ENCODE measurements at regions not wholly inside any gene's neighbourhood (a gene's known extent, or its start where the extent isn't known, plus 50 kb on each side); places are given as distances from the start of the nearest gene placed in this dataset.

GRCh38 chr5:109281136-109281690 is 128.6 kb downstream of the PJA2 start:
- TF ChIP-seq CEBPB (IDR thresholded peaks at IDR 0.05), result no peak
- peak; percentile 78 for TF ChIP-seq NFIC (IDR thresholded peaks at IDR 0.05)

GRCh38 chr5:109278141-109278540 is 131.6 kb downstream of the PJA2 start:
- TF ChIP-seq FOXM1 (IDR thresholded peaks at IDR 0.05; ENCODE audit: borderline replicate concordance, low read depth) (no peak), EGR1 (IDR thresholded peaks at IDR 0.05) (no peak), USF1 (IDR thresholded peaks at IDR 0.05) (no peak)

GRCh38 chr5:109275919-109276318 is 133.9 kb downstream of the PJA2 start:
- TF ChIP-seq MAX (IDR thresholded peaks at IDR 0.05), result no peak
- TF ChIP-seq YY1 (IDR thresholded peaks at IDR 0.05; ENCODE audit: low read depth), result no peak
- no peak for TF ChIP-seq EGR1 (IDR thresholded peaks at IDR 0.05)
- TF ChIP-seq RAD21 (IDR thresholded peaks at IDR 0.05; ENCODE audit: low read depth), result no peak
- TF ChIP-seq NFIC (IDR thresholded peaks at IDR 0.05), result no peak
- TF ChIP-seq TCF12 (IDR thresholded peaks at IDR 0.05; ENCODE audit: low read depth), result no peak
- no peak for TF ChIP-seq TEAD4 (IDR thresholded peaks at IDR 0.05)
- TF ChIP-seq FOXM1 (IDR thresholded peaks at IDR 0.05; ENCODE audit: borderline replicate concordance, low read depth), result no peak
- no peak for TF ChIP-seq USF1 (IDR thresholded peaks at IDR 0.05)
- no peak for TF ChIP-seq CREB1 (IDR thresholded peaks at IDR 0.05; ENCODE audit: low read depth)
- TF ChIP-seq REST (IDR thresholded peaks at IDR 0.05; ENCODE audit: low read depth), result no peak
- TF ChIP-seq ZBTB7A (IDR thresholded peaks at IDR 0.05; ENCODE audit: low read depth), result no peak
- TF ChIP-seq EP300 (IDR thresholded peaks at IDR 0.05; ENCODE audit: borderline replicate concordance), result no peak
- TF ChIP-seq CEBPB (IDR thresholded peaks at IDR 0.05), result no peak
- TF ChIP-seq TAF1 (IDR thresholded peaks at IDR 0.05; ENCODE audit: low read depth), result no peak

GRCh38 chr5:109273594-109273993 is 136.2 kb downstream of the PJA2 start:
- TF ChIP-seq NFIC (IDR thresholded peaks at IDR 0.05) (no peak), TCF12 (IDR thresholded peaks at IDR 0.05; ENCODE audit: low read depth) (no peak), YY1 (IDR thresholded peaks at IDR 0.05; ENCODE audit: low read depth) (no peak), USF1 (IDR thresholded peaks at IDR 0.05) (no peak), CREB1 (IDR thresholded peaks at IDR 0.05; ENCODE audit: low read depth) (no peak), EP300 (IDR thresholded peaks at IDR 0.05; ENCODE audit: borderline replicate concordance) (no peak), REST (IDR thresholded peaks at IDR 0.05; ENCODE audit: low read depth) (no peak)

- TF ChIP-seq MAX (IDR thresholded peaks at IDR 0.05), result no peak
- no peak for TF ChIP-seq EP300 (IDR thresholded peaks at IDR 0.05; ENCODE audit: borderline replicate concordance)
- TF ChIP-seq NFIC (IDR thresholded peaks at IDR 0.05), result no peak
- TF ChIP-seq TAF1 (IDR thresholded peaks at IDR 0.05; ENCODE audit: low read depth), result no peak
- no peak for TF ChIP-seq REST (IDR thresholded peaks at IDR 0.05; ENCODE audit: low read depth)
- TF ChIP-seq RAD21 (IDR thresholded peaks at IDR 0.05; ENCODE audit: low read depth), result no peak
- no peak for TF ChIP-seq FOXM1 (IDR thresholded peaks at IDR 0.05; ENCODE audit: borderline replicate concordance, low read depth)
- TF ChIP-seq CREB1 (IDR thresholded peaks at IDR 0.05; ENCODE audit: low read depth), result no peak
- no peak for TF ChIP-seq TEAD4 (IDR thresholded peaks at IDR 0.05)
- no peak for TF ChIP-seq YY1 (IDR thresholded peaks at IDR 0.05; ENCODE audit: low read depth)
- no peak for TF ChIP-seq CEBPB (IDR thresholded peaks at IDR 0.05)
- no peak for TF ChIP-seq USF1 (IDR thresholded peaks at IDR 0.05)
- no peak for TF ChIP-seq EGR1 (IDR thresholded peaks at IDR 0.05)
- no peak for TF ChIP-seq ZBTB7A (IDR thresholded peaks at IDR 0.05; ENCODE audit: low read depth)
- no peak for TF ChIP-seq TCF12 (IDR thresholded peaks at IDR 0.05; ENCODE audit: low read depth)
These were observed 142.5 kb downstream of the PJA2 start for GRCh38 chr5:109267283-109267682.
